Esophagus muscularis mucosa (tissue), 4 donors: ENCODE measurements at regions not wholly inside any gene's neighbourhood (a gene's known extent, or its start where the extent isn't known, plus 50 kb on each side); places are given as distances from the start of the nearest gene placed in this dataset.

ENCODE experiments used
- CTCF ChIP-seq, 3 experiments: fragments of 200-600 bp in 2 of 3; fragments of 450-650 bp in 1 of 3; sonication (generic) in 2 of 3; IDR thresholded peaks; one replicate each; pipeline ENCODE4 v1.5.1; 2017 to 2019; ENCODE audit warnings: antibody characterized with exemption in 3 of 3, mild to moderate bottlenecking in 2 of 3, moderate library complexity in 1 of 3
- EP300 ChIP-seq: sonication (generic); formaldehyde crosslinking; IDR thresholded peaks from one replicate; pipeline ENCODE4 v1.6.1; 2017; ENCODE audit warnings: antibody characterized with exemption
- POLR2A ChIP-seq: fragments of 450-650 bp; IDR thresholded peaks from one replicate; pipeline ENCODE4 v1.6.1; 2017; ENCODE audit warnings: antibody characterized with exemption, moderate library complexity, mild to moderate bottlenecking, low read depth
- POLR2AphosphoS5 ChIP-seq, 2 donors: sonication (generic); formaldehyde crosslinking; IDR thresholded peaks; one replicate each; pipeline ENCODE4 v1.6.1; 2017; ENCODE audit warnings: antibody characterized with exemption in 2 of 2

DNA sequence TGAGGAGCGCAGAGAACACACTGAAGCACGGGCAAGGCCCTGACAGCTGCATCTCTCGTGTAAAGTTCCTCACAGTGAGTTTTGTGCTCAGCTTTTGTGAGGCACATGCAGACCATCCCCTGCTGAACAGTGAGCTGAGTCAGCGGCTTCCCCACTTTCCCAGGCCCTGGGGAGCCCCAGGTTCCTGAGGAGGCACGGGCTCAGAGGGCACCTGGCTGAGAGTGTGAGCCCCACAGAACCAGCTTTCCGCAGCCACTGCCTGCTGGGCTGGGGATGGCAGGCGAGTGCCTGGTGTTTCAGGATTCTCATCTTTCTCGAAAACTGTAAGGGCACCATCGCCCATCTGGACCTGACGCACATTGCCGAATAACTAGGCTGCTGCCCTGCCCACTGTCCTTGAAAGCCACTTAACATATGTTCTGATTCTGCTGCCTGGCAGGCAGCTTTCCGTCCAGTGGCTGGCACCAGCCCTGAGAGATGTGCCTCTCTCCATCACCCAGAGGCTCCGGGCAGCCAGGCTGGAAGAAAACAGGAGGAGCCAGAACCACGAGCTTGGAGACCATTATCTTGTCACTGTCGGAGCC is 266.7 kb upstream of the FOXF1 start:
- TF ChIP-seq POLR2AphosphoS5 (IDR thresholded peaks at IDR 0.05) (no peak), CTCF (IDR thresholded peaks at IDR 0.05) (no peak), POLR2A (no peak), EP300 (no peak)
